Calu3 (cell line): ENCODE measurements at regions not wholly inside any gene's neighbourhood (a gene's known extent, or its start where the extent isn't known, plus 50 kb on each side); places are given as distances from the start of the nearest gene placed in this dataset.

Experiments used
- BruUV-seq: library from RNA; stranded (reverse); fragments of 400-500 nt; replicated peaks from 2 replicates; lab custom pipeline; 2021; lab: Mats Ljungman, UMichigan
- CTCF ChIA-PET: fragments of 300-600 bp; sonication (Branson Sonifier 250); formaldehyde crosslinking; loops from one replicate; lab custom pipeline; 2022; ENCODE audit warnings: antibody characterized with exemption; lab: Charles Lee
- DNase-seq: peaks from one replicate; pipeline ENCODE4 v3.0.0; 2022
- H3K27ac Mint-ChIP-seq: one replicate; pipeline ENCODE4 v1.8.0; 2022; ENCODE audit warnings: mixed read lengths; ENCODE audit not compliant: unreplicated experiment
- H3K27me3 Mint-ChIP-seq: one replicate; pipeline ENCODE4 v1.8.0; 2022; ENCODE audit warnings: mixed read lengths; ENCODE audit not compliant: unreplicated experiment
- H3K36me3 Mint-ChIP-seq: one replicate; pipeline ENCODE4 v1.8.0; 2022; ENCODE audit warnings: mild to moderate bottlenecking, moderate library complexity, mixed read lengths; ENCODE audit not compliant: insufficient read depth, unreplicated experiment
- H3K4me1 Mint-ChIP-seq: one replicate; pipeline ENCODE4 v1.8.0; 2022; ENCODE audit warnings: mild to moderate bottlenecking, low read depth, mixed read lengths; ENCODE audit not compliant: unreplicated experiment
- H3K4me3 Mint-ChIP-seq: one replicate; pipeline ENCODE4 v1.8.0; 2022; ENCODE audit warnings: mild to moderate bottlenecking, low read depth, moderate library complexity, mixed read lengths; ENCODE audit not compliant: unreplicated experiment
- H3K9me3 Mint-ChIP-seq: one replicate; pipeline ENCODE4 v1.8.0; 2022; ENCODE audit warnings: low read depth, mixed read lengths; ENCODE audit not compliant: unreplicated experiment
- intact Hi-C: fragments of 100-400 bp; cut with micrococcal nuclease; formaldehyde crosslinking; loops from one replicate; pipeline ENCODE4 v1.10.0; 2022; ENCODE audit not compliant: unreplicated experiment
- TF ChIP-seq, protein P1 (sequence below): fragments of 200-600 bp; IDR thresholded peaks from one replicate; pipeline ENCODE4 v1.8.0; 2022; ENCODE audit warnings: antibody characterized with exemption; ENCODE audit not compliant: unreplicated experiment

DNA sequence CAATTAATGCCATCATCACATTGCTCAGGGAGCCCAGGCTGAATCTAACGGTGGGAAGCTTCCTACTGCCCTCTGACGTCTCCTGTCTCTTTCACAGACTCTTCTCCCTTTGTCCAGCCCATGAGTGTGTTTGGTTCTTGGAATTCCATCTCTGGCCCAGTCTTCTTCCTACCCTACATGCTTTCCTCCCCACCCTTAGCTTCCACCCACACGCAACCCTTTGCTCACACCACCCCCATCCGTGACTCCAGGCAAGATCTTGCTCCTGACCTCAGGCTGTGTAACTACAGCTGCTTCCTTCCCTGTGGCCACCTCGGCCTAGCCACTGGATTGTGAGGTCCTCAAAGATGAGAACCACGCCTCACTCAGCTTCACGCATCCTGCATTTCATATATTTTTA, 72.3 kb upstream of the THBS1 start:
- Mint-ChIP-seq H3K27ac (no peak overlapping the region), H3K27me3 (peaks cover 12% of the 10 kb centered on the region), H3K36me3 (no peaks in the 10 kb centered on the region), H3K9me3 (no peaks in the 10 kb centered on the region), H3K4me3 (no peak overlapping the region), H3K4me1 (peaks cover 8% of the 10 kb centered on the region)
- no peak for DNase-seq
- intact Hi-C loops: no loop called here
- no TSS peak for BruUV-seq
- TF ChIP-seq, protein P1, sequence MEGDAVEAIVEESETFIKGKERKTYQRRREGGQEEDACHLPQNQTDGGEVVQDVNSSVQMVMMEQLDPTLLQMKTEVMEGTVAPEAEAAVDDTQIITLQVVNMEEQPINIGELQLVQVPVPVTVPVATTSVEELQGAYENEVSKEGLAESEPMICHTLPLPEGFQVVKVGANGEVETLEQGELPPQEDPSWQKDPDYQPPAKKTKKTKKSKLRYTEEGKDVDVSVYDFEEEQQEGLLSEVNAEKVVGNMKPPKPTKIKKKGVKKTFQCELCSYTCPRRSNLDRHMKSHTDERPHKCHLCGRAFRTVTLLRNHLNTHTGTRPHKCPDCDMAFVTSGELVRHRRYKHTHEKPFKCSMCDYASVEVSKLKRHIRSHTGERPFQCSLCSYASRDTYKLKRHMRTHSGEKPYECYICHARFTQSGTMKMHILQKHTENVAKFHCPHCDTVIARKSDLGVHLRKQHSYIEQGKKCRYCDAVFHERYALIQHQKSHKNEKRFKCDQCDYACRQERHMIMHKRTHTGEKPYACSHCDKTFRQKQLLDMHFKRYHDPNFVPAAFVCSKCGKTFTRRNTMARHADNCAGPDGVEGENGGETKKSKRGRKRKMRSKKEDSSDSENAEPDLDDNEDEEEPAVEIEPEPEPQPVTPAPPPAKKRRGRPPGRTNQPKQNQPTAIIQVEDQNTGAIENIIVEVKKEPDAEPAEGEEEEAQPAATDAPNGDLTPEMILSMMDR: no peak
- CTCF ChIA-PET: no interaction called here

DNA sequence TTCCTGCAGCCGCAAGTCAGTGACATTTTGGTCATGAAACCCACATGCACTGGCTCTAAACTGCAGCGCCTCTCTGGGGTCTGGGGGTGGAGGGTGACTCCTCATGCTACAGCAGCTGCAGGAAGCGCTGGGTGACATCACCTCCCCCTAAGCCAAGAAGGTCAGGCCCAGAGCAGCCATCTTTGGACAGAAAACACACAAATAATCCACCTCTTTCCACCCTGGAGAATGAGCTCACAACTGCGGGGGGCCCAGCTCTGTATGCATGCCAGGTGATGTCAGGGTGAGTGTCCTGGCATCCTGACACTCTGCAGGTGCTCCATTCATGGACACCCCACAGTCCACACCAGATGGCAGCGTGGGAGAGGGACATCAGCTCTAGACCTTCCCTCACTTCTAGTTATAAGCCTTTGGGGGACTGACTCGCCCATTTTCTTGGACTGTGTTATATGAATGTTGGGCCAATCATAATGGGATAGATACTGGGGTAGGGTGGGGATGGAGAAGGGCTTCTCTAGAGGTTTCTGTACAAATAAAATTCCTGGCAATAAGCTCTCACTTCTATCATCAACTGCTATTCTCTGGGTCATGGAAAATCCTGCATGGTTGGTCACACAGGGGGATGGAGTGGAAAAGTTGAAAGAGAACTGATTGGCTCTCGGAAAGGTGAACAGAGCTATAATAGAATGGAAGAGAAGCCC, 70.7 kb upstream of the THBS1 start:
- Mint-ChIP-seq H3K4me1 (peaks cover 8% of the 10 kb centered on the region), H3K9me3 (no peaks in the 10 kb centered on the region), H3K36me3 (no peaks in the 10 kb centered on the region), H3K27ac (no peak overlapping the region), H3K4me3 (no peak overlapping the region), H3K27me3 (peaks cover 12% of the 10 kb centered on the region)
- intact Hi-C loops: no loop called here
- CTCF ChIA-PET: no interaction called here
- no TSS peak for BruUV-seq
- DNase-seq: no peak
- TF ChIP-seq, protein P1: no peak

GRCh38 chr15:39511000-39511915, 69.6 kb upstream of the THBS1 start:
- no peak overlapping the region for H3K27ac Mint-ChIP-seq
- CTCF ChIA-PET: no interaction called here
- intact Hi-C loops: no loop called here
- H3K9me3 Mint-ChIP-seq: no peaks in the 10 kb centered on the region
- peaks cover 5% of the 10 kb centered on the region for H3K4me1 Mint-ChIP-seq
- no peaks in the 10 kb centered on the region for H3K36me3 Mint-ChIP-seq
- BruUV-seq: no TSS peak
- DNase-seq: no peak
- H3K4me3 Mint-ChIP-seq: no peak overlapping the region
- TF ChIP-seq, protein P1: no peak
- peaks cover 12% of the 10 kb centered on the region for H3K27me3 Mint-ChIP-seq

GRCh38 chr15:39511916-39512260, 69.0 kb upstream of the THBS1 start:
- CTCF ChIA-PET: no interaction called here
- Mint-ChIP-seq H3K36me3 (no peaks in the 10 kb centered on the region), H3K4me3 (no peak overlapping the region), H3K27me3 (peaks cover 12% of the 10 kb centered on the region), H3K9me3 (no peaks in the 10 kb centered on the region), H3K27ac (no peak overlapping the region), H3K4me1 (no peaks in the 10 kb centered on the region)
- BruUV-seq: no TSS peak
- TF ChIP-seq, protein P1: no peak
- DNase-seq: no peak
- intact Hi-C loops: no loop called here
